ENCODE measurements at regions not wholly inside any gene's neighbourhood (a gene's known extent, or its start where the extent isn't known, plus 50 kb on each side); places are given as distances from the start of the nearest gene placed in this dataset.

- ATAC-seq (ENCODE audit: insufficient read depth, low FRiP score) (no peak), DNase-seq (no peak)
- Histone ChIP-seq H3K4me3 (no peak overlapping the region), H3K9me3 (ENCODE audit: control insufficient read depth in 4 of 4, insufficient read depth in 3 of 4, low read length in 3 of 4) (peaks cover 0 to 3% (median 1%) of the 10 kb centered on the region in 4 donors), H3K9ac (ENCODE audit: insufficient read depth in 1 of 2, low read length in 2 of 2) (no peak overlapping the region), H3K27ac (ENCODE audit: low read depth in 1 of 2, low read length in 1 of 2) (no peak overlapping the region), H3K4me1 (ENCODE audit: control insufficient read depth in 5 of 5, insufficient read depth in 5 of 5, low read length in 5 of 5) (no peaks in the 10 kb centered on the region), H3K27me3 (ENCODE audit: control insufficient read depth in 3 of 3, insufficient read depth in 3 of 3, low read length in 2 of 3) (no peaks in the 10 kb centered on the region), H3K36me3 (ENCODE audit: control insufficient read depth in 4 of 4, insufficient read depth in 4 of 4, low read length in 4 of 4) (no peaks in the 10 kb centered on the region)
- TF ChIP-seq CTCF (IDR thresholded peaks at IDR 0.05; ENCODE audit: control extremely low read depth, extremely low read depth), result no peak
- WGBS, 2 donors, result 67 to 71% methylated on average over 5 of the region's 5 CpGs
Observed at GRCh38 chr1:79554688-79555087, 548.2 kb upstream of the ADGRL4 start.

- 60 to 62% methylated on average over 3 of the region's 3 CpGs for WGBS, 2 donors
- H3K36me3 ChIP-seq (ENCODE audit: control insufficient read depth in 4 of 4, insufficient read depth in 4 of 4, low read length in 4 of 4), result no peaks in the 10 kb centered on the region
- no peaks in the 10 kb centered on the region for H3K9me3 ChIP-seq (ENCODE audit: control insufficient read depth in 4 of 4, insufficient read depth in 3 of 4, low read length in 3 of 4)
- H3K4me1 ChIP-seq (ENCODE audit: control insufficient read depth in 5 of 5, insufficient read depth in 5 of 5, low read length in 5 of 5), result no peaks in the 10 kb centered on the region
- no peaks in the 10 kb centered on the region for H3K27me3 ChIP-seq (ENCODE audit: control insufficient read depth in 3 of 3, insufficient read depth in 3 of 3, low read length in 2 of 3)
- H3K27ac ChIP-seq (ENCODE audit: low read depth in 1 of 2, low read length in 1 of 2), result no peak overlapping the region
- no peak for DNase-seq
- no peak for ATAC-seq (ENCODE audit: insufficient read depth, low FRiP score)
- no peak overlapping the region for H3K4me3 ChIP-seq
- H3K9ac ChIP-seq (ENCODE audit: insufficient read depth in 1 of 2, low read length in 2 of 2), result no peak overlapping the region
- no peak for TF ChIP-seq CTCF (IDR thresholded peaks at IDR 0.05; ENCODE audit: control extremely low read depth, extremely low read depth)
Observed at GRCh38 chr1:79551321-79551720, 544.8 kb upstream of the ADGRL4 start.

GRCh38 chr1:79550402-79550801 is 543.9 kb upstream of the ADGRL4 start:
- 93 to 95% methylated on average over 6 of the region's 6 CpGs for WGBS, 2 donors
- no peaks in the 10 kb centered on the region for H3K9me3 ChIP-seq (ENCODE audit: control insufficient read depth in 4 of 4, insufficient read depth in 3 of 4, low read length in 3 of 4)
- H3K4me1 ChIP-seq (ENCODE audit: control insufficient read depth in 5 of 5, insufficient read depth in 5 of 5, low read length in 5 of 5), result no peaks in the 10 kb centered on the region
- DNase-seq, result no peak
- no peak overlapping the region for H3K27ac ChIP-seq (ENCODE audit: low read depth in 1 of 2, low read length in 1 of 2)
- H3K36me3 ChIP-seq (ENCODE audit: control insufficient read depth in 4 of 4, insufficient read depth in 4 of 4, low read length in 4 of 4), result no peaks in the 10 kb centered on the region
- H3K27me3 ChIP-seq (ENCODE audit: control insufficient read depth in 3 of 3, insufficient read depth in 3 of 3, low read length in 2 of 3), result no peaks in the 10 kb centered on the region
- no peak for ATAC-seq (ENCODE audit: insufficient read depth, low FRiP score)
- no peak overlapping the region for H3K9ac ChIP-seq (ENCODE audit: insufficient read depth in 1 of 2, low read length in 2 of 2)
- H3K4me3 ChIP-seq, result no peak overlapping the region
- no peak for TF ChIP-seq CTCF (IDR thresholded peaks at IDR 0.05; ENCODE audit: control extremely low read depth, extremely low read depth)

- ATAC-seq (ENCODE audit: insufficient read depth, low FRiP score), result no peak
- 63 to 65% methylated on average over 2 of the region's 2 CpGs for WGBS, 2 donors
- no peak overlapping the region for H3K27ac ChIP-seq (ENCODE audit: low read depth in 1 of 2, low read length in 1 of 2)
Observed at GRCh38 chr1:79549201-79549600, 542.7 kb upstream of the ADGRL4 start.

More at GRCh38 chr1:79549201-79549600, 542.7 kb upstream of the ADGRL4 start:
- no peak for DNase-seq
- no peak overlapping the region for H3K4me3 ChIP-seq
- no peak overlapping the region for H3K9ac ChIP-seq (ENCODE audit: insufficient read depth in 1 of 2, low read length in 2 of 2)
- no peaks in the 10 kb centered on the region for H3K4me1 ChIP-seq (ENCODE audit: control insufficient read depth in 5 of 5, insufficient read depth in 5 of 5, low read length in 5 of 5)
- TF ChIP-seq CTCF (IDR thresholded peaks at IDR 0.05; ENCODE audit: control extremely low read depth, extremely low read depth), result no peak
- H3K9me3 ChIP-seq (ENCODE audit: control insufficient read depth in 4 of 4, insufficient read depth in 3 of 4, low read length in 3 of 4), result no peaks in the 10 kb centered on the region
- H3K36me3 ChIP-seq (ENCODE audit: control insufficient read depth in 4 of 4, insufficient read depth in 4 of 4, low read length in 4 of 4), result no peaks in the 10 kb centered on the region
- no peaks in the 10 kb centered on the region for H3K27me3 ChIP-seq (ENCODE audit: control insufficient read depth in 3 of 3, insufficient read depth in 3 of 3, low read length in 2 of 3)

All from lung (tissue), 11 donors.